Activated CD4-positive, alpha-beta T cell treated with anti-CD3 and anti-CD28 coated beads, Interleukin-2, amount 50 U/mL, for 1 hour (primary cell): ENCODE measurements at regions not wholly inside any gene's neighbourhood (a gene's known extent, or its start where the extent isn't known, plus 50 kb on each side); places are given as distances from the start of the nearest gene placed in this dataset.
"Not testable (repeated sequence)": the region's sequence is repeated elsewhere in the genome, so short reads cannot be mapped to it uniquely, and the experiment has no call there.

Source experiments
- DNase-seq: peaks from one replicate; pipeline ENCODE4 v3.0.0-alpha.2; 2020

- DNase-seq = no peak
These were observed 97.6 kb downstream of the LYZL2 start for GRCh38 chr10:30531751-30532530.

- DNase-seq = peak; percentile 67
These were observed 95.5 kb downstream of the MAP3K8 start for GRCh38 chr10:30529373-30529998.

GRCh38 chr10:30528429-30528786 is 94.4 kb downstream of the MAP3K8 start:
- no peak for DNase-seq

GRCh38 chr10:30527623-30528428 is 93.8 kb downstream of the MAP3K8 start:
- peak; percentile 5 for DNase-seq

- DNase-seq = not testable (repeated sequence)
These were observed 88.7 kb downstream of the MAP3K8 start for GRCh38 chr10:30522661-30523078.

GRCh38 chr10:30518907-30519306 is 84.9 kb downstream of the MAP3K8 start:
- DNase-seq = no peak
